Lower leg skin (tissue), 3 donors: ENCODE measurements at regions not wholly inside any gene's neighbourhood (a gene's known extent, or its start where the extent isn't known, plus 50 kb on each side); places are given as distances from the start of the nearest gene placed in this dataset.

Experiments
- CTCF ChIP-seq, 3 donors: fragments of 450-650 bp; IDR thresholded peaks; one replicate each; pipeline ENCODE4 v1.5.1; 2016; ENCODE audit warnings: antibody characterized with exemption in 3 of 3, mild to moderate bottlenecking in 3 of 3, moderate library complexity in 2 of 3
- POLR2A ChIP-seq, 2 donors: fragments of 450-650 bp; IDR thresholded peaks; one replicate each; pipeline ENCODE4 v1.6.1; 2016 to 2017; ENCODE audit warnings: antibody characterized with exemption in 2 of 2, mild to moderate bottlenecking in 1 of 2, moderate library complexity in 1 of 2

GRCh38 chr7:22635349-22635748, 91.7 kb upstream of the IL6 start:
- TF ChIP-seq POLR2A (IDR thresholded peaks at IDR 0.05): no peak
- no peak for TF ChIP-seq CTCF (IDR thresholded peaks at IDR 0.05)
